PC-3 (cell line): ENCODE measurements at regions not wholly inside any gene's neighbourhood (a gene's known extent, or its start where the extent isn't known, plus 50 kb on each side); places are given as distances from the start of the nearest gene placed in this dataset.

Source experiments
- ATAC-seq: fragments of 200-7000 bp; cut with Tn5 transposase; 2 replicates; pipeline ENCODE4 v1.9.1; 2020; ENCODE audit warnings: mild to moderate bottlenecking, moderate library complexity
- BruUV-seq: library from RNA; stranded (reverse); fragments of 400-500 nt; replicated peaks from 2 replicates; lab custom pipeline; 2021; lab: Mats Ljungman, UMichigan
- CTCF ChIA-PET: fragments of 300-600 bp; sonication (Branson Sonifier 250); formaldehyde crosslinking; loops from one replicate; lab custom pipeline; 2022; ENCODE audit warnings: antibody characterized with exemption; lab: Charles Lee
- POLR2A ChIA-PET: fragments of 300-600 bp; sonication (Branson Sonifier 250); formaldehyde crosslinking; loops from one replicate; lab custom pipeline; 2022; ENCODE audit warnings: antibody characterized with exemption; ENCODE audit not compliant: unreplicated experiment; lab: Charles Lee
- DNase-seq: peaks from one replicate; pipeline ENCODE4 v3.0.0-alpha.2; 2015
- H2AFZ ChIP-seq: fragments of 300-600 bp; sonication (generic); 2 replicates; pipeline ENCODE4 v1.6.0; 2016; ENCODE audit warnings: antibody characterized with exemption, low read length
- H3F3A ChIP-seq: fragments of 300-600 bp; sonication (generic); one replicate; pipeline ENCODE4 v1.6.0; 2017; ENCODE audit warnings: antibody characterized with exemption, low read length, control low read depth, mild to moderate bottlenecking; ENCODE audit not compliant: unreplicated experiment
- H3K27ac ChIP-seq: fragments of 300-600 bp; sonication (generic); 2 replicates; pipeline ENCODE4 v1.5.1; 2016; ENCODE audit warnings: mild to moderate bottlenecking, low read length
- H3K27me3 ChIP-seq: fragments of 300-600 bp; sonication (generic); 2 replicates; pipeline ENCODE4 v1.6.1; 2016; ENCODE audit warnings: low read length, mixed read lengths
- H3K36me3 ChIP-seq: fragments of 300-600 bp; sonication (generic); 2 replicates; pipeline ENCODE4 v1.6.1; 2016; ENCODE audit warnings: low read depth, mixed run types, low read length, mixed read lengths
- H3K4me1 ChIP-seq: fragments of 300-600 bp; sonication (generic); 2 replicates; pipeline ENCODE4 v1.5.1; 2016; ENCODE audit warnings: low read length; ENCODE audit not compliant: insufficient read depth
- H3K4me2 ChIP-seq: fragments of 300-600 bp; sonication (generic); 2 replicates; pipeline ENCODE4 v1.6.0; 2016; ENCODE audit warnings: low read length
- H3K4me3 ChIP-seq: fragments of 300-600 bp; sonication (generic); 2 replicates; pipeline ENCODE4 v1.5.1; 2016; ENCODE audit warnings: mild to moderate bottlenecking, low read length, mixed read lengths
- H3K79me2 ChIP-seq: fragments of 300-600 bp; sonication (generic); 2 replicates; pipeline ENCODE4 v1.6.1; 2017; ENCODE audit warnings: low read length, mixed read lengths
- H3K9ac ChIP-seq: fragments of 300-600 bp; sonication (generic); 2 replicates; pipeline ENCODE4 v1.6.0; 2016; ENCODE audit warnings: mild to moderate bottlenecking, low read length
- H3K9me2 ChIP-seq: fragments of 300-600 bp; sonication (generic); replicated peaks from 2 replicates; pipeline ENCODE4 v1.6.1; 2016; ENCODE audit warnings: mixed run types, low read length, mixed read lengths
- H3K9me3 ChIP-seq: fragments of 300-600 bp; sonication (generic); 2 replicates; pipeline ENCODE4 v1.6.1; 2016; ENCODE audit warnings: low read length, mixed read lengths
- H4K20me1 ChIP-seq: fragments of 300-600 bp; sonication (generic); 2 replicates; pipeline ENCODE4 v1.6.1; 2016; ENCODE audit warnings: low read length, mixed read lengths
- CTCF ChIP-seq: fragments of 300-600 bp; sonication (generic); conservative IDR thresholded peaks from 2 replicates; pipeline ENCODE4 v1.5.1; 2017; ENCODE audit warnings: antibody characterized with exemption, low read depth, mild to moderate bottlenecking, low read length
- EZH2 ChIP-seq: fragments of 300-600 bp; sonication (generic); IDR thresholded peaks from one replicate; pipeline ENCODE4 v1.6.1; 2017; ENCODE audit warnings: antibody characterized with exemption, mild to moderate bottlenecking, low read length; ENCODE audit not compliant: unreplicated experiment
- EZH2phosphoT487 ChIP-seq: fragments of 300-600 bp; sonication (generic); IDR thresholded peaks from 2 replicates; pipeline ENCODE4 v1.6.1; 2018; ENCODE audit warnings: mild to moderate bottlenecking, antibody characterized with exemption, low read length, borderline replicate concordance
- intact Hi-C: fragments of 100-400 bp; cut with micrococcal nuclease; formaldehyde crosslinking; loops from 2 replicates; pipeline ENCODE4 v1.9.0; 2023

- intact Hi-C loops: no loop called here
- TF ChIP-seq EZH2 (no peak), EZH2phosphoT487 (no peak), CTCF (no peak)
- POLR2A ChIA-PET: no interaction called here
- H3K9me2 ChIP-seq: 0 out of 2 replicates have a peak, but pooled peaks cover 3% of the 10 kb centered on the region
- no peaks in the 10 kb centered on the region for H3K4me1 ChIP-seq
- H3K9me3 ChIP-seq: no peaks in the 10 kb centered on the region
- DNase-seq (no peak), ATAC-seq (no peak)
- CTCF ChIA-PET: no interaction called here
- no TSS peak for BruUV-seq
- no peak overlapping the region for H3K9ac ChIP-seq
- no peak overlapping the region for H3K27ac ChIP-seq
- H4K20me1 ChIP-seq: no peaks in the 10 kb centered on the region
- H3K27me3 ChIP-seq: no peaks in the 10 kb centered on the region
- no peaks in the 10 kb centered on the region for H3K36me3 ChIP-seq
- no peaks in the 10 kb centered on the region for H3F3A ChIP-seq
- no peaks in the 10 kb centered on the region for H3K79me2 ChIP-seq
- H2AFZ ChIP-seq: no peak overlapping the region
- H3K4me2 ChIP-seq: no peak overlapping the region
- no peak overlapping the region for H3K4me3 ChIP-seq
Measured at GRCh38 chr12:102565555-102565954, 85.2 kb upstream of the IGF1 start.

DNA sequence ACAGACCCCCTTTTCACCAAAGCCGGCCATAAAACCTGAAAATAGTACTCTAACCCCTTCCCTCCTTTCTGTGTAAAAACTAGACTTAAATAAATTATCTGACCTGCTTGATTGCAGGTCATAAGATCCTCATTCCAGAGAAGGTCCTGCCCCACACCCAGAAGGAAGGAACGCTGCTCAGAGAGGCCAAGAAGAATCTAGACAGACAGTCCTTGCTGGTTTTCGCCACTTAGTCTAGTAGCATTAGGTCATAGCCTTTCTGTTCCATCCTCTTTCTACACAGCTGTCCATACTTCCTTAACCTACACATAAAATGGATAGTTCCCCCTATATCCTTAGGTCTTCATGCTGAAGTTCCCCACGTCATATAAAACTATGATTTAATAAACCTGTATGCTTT is 83.7 kb upstream of the IGF1 start:
- Histone ChIP-seq H3K79me2 (no peaks in the 10 kb centered on the region), H3K4me1 (no peaks in the 10 kb centered on the region), H3K9me2 (0 out of 2 replicates have a peak, but pooled peaks cover 3% of the 10 kb centered on the region), H3K27me3 (no peaks in the 10 kb centered on the region), H3K4me2 (no peak overlapping the region), H3K36me3 (no peaks in the 10 kb centered on the region), H4K20me1 (no peaks in the 10 kb centered on the region), H3K27ac (no peak overlapping the region), H3K9me3 (no peaks in the 10 kb centered on the region), H2AFZ (no peak overlapping the region), H3K4me3 (no peak overlapping the region), H3K9ac (no peak overlapping the region), H3F3A (no peaks in the 10 kb centered on the region)
- DNase-seq (peak; percentile 43), ATAC-seq (no peak)
- ChIA-PET POLR2A (no interaction called here), CTCF (no interaction called here)
- intact Hi-C loops: no loop called here
- BruUV-seq: no TSS peak
- no peak for TF ChIP-seq CTCF
- TF ChIP-seq EZH2phosphoT487: no peak
- TF ChIP-seq EZH2: no peak

DNA sequence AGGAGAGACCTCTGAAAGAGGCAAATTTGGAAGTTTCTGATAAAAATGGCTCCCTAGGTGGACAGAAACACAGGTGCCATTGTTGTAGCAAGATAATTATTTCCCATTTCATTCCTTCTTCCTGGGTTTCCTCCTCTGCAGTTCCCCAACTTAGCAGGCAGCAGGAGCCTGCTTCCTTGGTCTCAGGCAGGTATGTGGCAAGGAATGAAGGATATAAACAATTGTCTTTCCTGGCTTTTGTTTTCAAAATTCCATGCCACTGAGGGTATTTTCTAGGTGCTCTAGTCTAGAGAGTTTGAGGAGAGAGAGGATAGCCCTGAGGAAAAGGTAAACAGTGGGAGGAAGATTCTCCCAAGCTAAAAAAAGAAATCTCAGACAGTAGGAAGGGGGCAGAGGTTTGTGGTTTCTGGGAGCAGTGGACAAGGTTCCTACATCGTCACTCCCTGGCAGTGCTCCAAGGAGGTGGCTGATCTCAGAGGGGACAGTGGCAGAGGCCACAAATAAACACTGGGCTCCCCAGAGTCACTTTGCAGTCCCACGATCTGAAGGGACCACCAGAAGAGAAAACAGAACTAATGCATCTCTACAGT is 82.6 kb upstream of the IGF1 start:
- no peak overlapping the region for H3K4me3 ChIP-seq
- 0 out of 2 replicates have a peak, but pooled peaks cover 3% of the 10 kb centered on the region for H3K9me2 ChIP-seq
- DNase-seq (no peak), ATAC-seq (no peak)
- H3F3A ChIP-seq: no peaks in the 10 kb centered on the region
- no peaks in the 10 kb centered on the region for H3K4me1 ChIP-seq
- H3K36me3 ChIP-seq: no peaks in the 10 kb centered on the region
- no TSS peak for BruUV-seq
- H3K27me3 ChIP-seq: no peaks in the 10 kb centered on the region
- no peak overlapping the region for H2AFZ ChIP-seq
- no peak for TF ChIP-seq EZH2phosphoT487
- TF ChIP-seq CTCF: no peak
- TF ChIP-seq EZH2: no peak
- H4K20me1 ChIP-seq: no peaks in the 10 kb centered on the region
- H3K27ac ChIP-seq: no peak overlapping the region
- H3K9ac ChIP-seq: no peak overlapping the region
- intact Hi-C loops: no loop called here
- H3K4me2 ChIP-seq: no peak overlapping the region
- ChIA-PET POLR2A (no interaction called here), CTCF (no interaction called here)
- no peaks in the 10 kb centered on the region for H3K79me2 ChIP-seq
- H3K9me3 ChIP-seq: no peaks in the 10 kb centered on the region
